ENCODE measurements at regions not wholly inside any gene's neighbourhood (a gene's known extent, or its start where the extent isn't known, plus 50 kb on each side); places are given as distances from the start of the nearest gene placed in this dataset.

GRCh38 chr6:148091394-148091793, 251.2 kb upstream of the SASH1 start:
- no peak for TF ChIP-seq POLR2A (IDR thresholded peaks at IDR 0.05)
- no peak for TF ChIP-seq CTCF (IDR thresholded peaks at IDR 0.05)

GRCh38 chr6:148103436-148103835, 239.2 kb upstream of the SASH1 start:
- TF ChIP-seq POLR2A (IDR thresholded peaks at IDR 0.05) (no peak), CTCF (IDR thresholded peaks at IDR 0.05) (no peak)

More at GRCh38 chr6:148091394-148091793, 251.2 kb upstream of the SASH1 start:
- intact Hi-C loops (cut with DNase I), result no loop called here
- peaks cover 0 to 20% (median 7%) of the 10 kb centered on the region in 3 donors for H3K9me3 ChIP-seq
- no peaks in the 10 kb centered on the region for H3K4me1 ChIP-seq
- H3K36me3 ChIP-seq, result no peaks in the 10 kb centered on the region
- DNase-seq, result no peak
- H3K4me3 ChIP-seq, result no peak overlapping the region
- no peak overlapping the region for H3K27ac ChIP-seq
- no peaks in the 10 kb centered on the region for H3K27me3 ChIP-seq

GRCh38 chr6:148104131-148104530, 238.5 kb upstream of the SASH1 start:
- Histone ChIP-seq H3K4me1 (no peaks in the 10 kb centered on the region), H3K9me3 (no peaks in the 10 kb centered on the region), H3K36me3 (no peaks in the 10 kb centered on the region), H3K27ac (no peak overlapping the region), H3K27me3 (no peaks in the 10 kb centered on the region), H3K4me3 (no peak overlapping the region)
- no peak for TF ChIP-seq CTCF (IDR thresholded peaks at IDR 0.05)
- no peak for TF ChIP-seq POLR2A (IDR thresholded peaks at IDR 0.05)
- intact Hi-C loops (cut with DNase I), result no loop called here
- WGBS, 2 donors, result 83 to 89% methylated on average over 3 of the region's 3 CpGs
- DNase-seq, result no peak

More at GRCh38 chr6:148103436-148103835, 239.2 kb upstream of the SASH1 start:
- no peak overlapping the region for H3K27ac ChIP-seq
- H3K4me1 ChIP-seq, result no peaks in the 10 kb centered on the region
- WGBS, 2 donors, result 84 to 95% methylated on average over 8 of the region's 8 CpGs
- H3K9me3 ChIP-seq, result no peaks in the 10 kb centered on the region
- no peaks in the 10 kb centered on the region for H3K27me3 ChIP-seq
- H3K4me3 ChIP-seq, result no peak overlapping the region
- H3K36me3 ChIP-seq, result no peaks in the 10 kb centered on the region
- DNase-seq, result no peak
- intact Hi-C loops (cut with DNase I), result no loop called here

GRCh38 chr6:148105695-148106094, 236.9 kb upstream of the SASH1 start:
- no peak overlapping the region for H3K27ac ChIP-seq
- TF ChIP-seq POLR2A (IDR thresholded peaks at IDR 0.05), result no peak
- no peak for TF ChIP-seq CTCF (IDR thresholded peaks at IDR 0.05)
- WGBS, 2 donors, result 69 to 94% methylated on average over 1 of the region's 1 CpG

GRCh38 chr6:148107911-148108310, 234.7 kb upstream of the SASH1 start:
- H3K9me3 ChIP-seq, result no peaks in the 10 kb centered on the region
- no peak overlapping the region for H3K27ac ChIP-seq
- no peaks in the 10 kb centered on the region for H3K27me3 ChIP-seq
- 84 to 85% methylated on average over 3 of the region's 3 CpGs for WGBS, 2 donors
- intact Hi-C loops (cut with DNase I), result no loop called here
- no peak for DNase-seq
- no peaks in the 10 kb centered on the region for H3K36me3 ChIP-seq
- H3K4me3 ChIP-seq, result no peak overlapping the region
- no peak for TF ChIP-seq POLR2A (IDR thresholded peaks at IDR 0.05)
- H3K4me1 ChIP-seq, result no peaks in the 10 kb centered on the region

More at GRCh38 chr6:148105695-148106094, 236.9 kb upstream of the SASH1 start:
- DNase-seq, result no peak
- H3K4me1 ChIP-seq, result no peaks in the 10 kb centered on the region
- no peaks in the 10 kb centered on the region for H3K27me3 ChIP-seq
- H3K9me3 ChIP-seq, result no peaks in the 10 kb centered on the region
- intact Hi-C loops (cut with DNase I), result no loop called here
- H3K36me3 ChIP-seq, result no peaks in the 10 kb centered on the region
- H3K4me3 ChIP-seq, result no peak overlapping the region

- Histone ChIP-seq H3K36me3 (no peaks in the 10 kb centered on the region), H3K27ac (no peak overlapping the region), H3K9me3 (no peaks in the 10 kb centered on the region), H3K4me3 (no peak overlapping the region), H3K27me3 (no peaks in the 10 kb centered on the region), H3K4me1 (no peaks in the 10 kb centered on the region)
- TF ChIP-seq CTCF (IDR thresholded peaks at IDR 0.05) (no peak), POLR2A (IDR thresholded peaks at IDR 0.05) (no peak)
- WGBS, 2 donors, result 85 to 88% methylated on average over 3 of the region's 3 CpGs
- DNase-seq, result no peak
- intact Hi-C loops (cut with DNase I), result no loop called here
Measured at GRCh38 chr6:148109732-148110131, 232.9 kb upstream of the SASH1 start.

All from esophagus squamous epithelium (tissue), 5 donors.